ENCODE measurements at regions not wholly inside any gene's neighbourhood (a gene's known extent, or its start where the extent isn't known, plus 50 kb on each side); places are given as distances from the start of the nearest gene placed in this dataset.
"Not testable (repeated sequence)": the region's sequence is repeated elsewhere in the genome, so short reads cannot be mapped to it uniquely, and the experiment has no call there.

DNA sequence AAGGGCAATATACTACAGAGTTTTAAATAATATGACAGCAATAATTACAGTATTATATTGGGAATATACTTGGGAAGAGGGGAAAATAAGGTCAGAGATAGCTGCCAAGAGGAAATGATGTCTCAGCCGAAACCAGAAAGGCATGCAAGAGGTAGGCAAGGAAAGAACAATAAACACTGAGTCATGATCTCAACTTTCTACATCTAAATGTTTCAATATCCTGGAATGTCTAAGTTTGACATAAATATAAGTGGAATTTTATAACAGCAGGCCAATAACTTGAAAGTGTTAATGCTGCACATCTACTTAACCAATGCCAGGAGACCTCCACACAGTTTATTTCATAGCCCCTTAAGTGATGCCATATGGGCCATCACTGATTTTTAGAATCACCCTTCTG lies 99.8 kb upstream of the CPNE4 start:
- no peak for TF ChIP-seq MXI1 (conservative IDR thresholded peaks at IDR 0.05; ENCODE audit: poor library complexity, severe bottlenecking)
- TF ChIP-seq, protein P1, sequence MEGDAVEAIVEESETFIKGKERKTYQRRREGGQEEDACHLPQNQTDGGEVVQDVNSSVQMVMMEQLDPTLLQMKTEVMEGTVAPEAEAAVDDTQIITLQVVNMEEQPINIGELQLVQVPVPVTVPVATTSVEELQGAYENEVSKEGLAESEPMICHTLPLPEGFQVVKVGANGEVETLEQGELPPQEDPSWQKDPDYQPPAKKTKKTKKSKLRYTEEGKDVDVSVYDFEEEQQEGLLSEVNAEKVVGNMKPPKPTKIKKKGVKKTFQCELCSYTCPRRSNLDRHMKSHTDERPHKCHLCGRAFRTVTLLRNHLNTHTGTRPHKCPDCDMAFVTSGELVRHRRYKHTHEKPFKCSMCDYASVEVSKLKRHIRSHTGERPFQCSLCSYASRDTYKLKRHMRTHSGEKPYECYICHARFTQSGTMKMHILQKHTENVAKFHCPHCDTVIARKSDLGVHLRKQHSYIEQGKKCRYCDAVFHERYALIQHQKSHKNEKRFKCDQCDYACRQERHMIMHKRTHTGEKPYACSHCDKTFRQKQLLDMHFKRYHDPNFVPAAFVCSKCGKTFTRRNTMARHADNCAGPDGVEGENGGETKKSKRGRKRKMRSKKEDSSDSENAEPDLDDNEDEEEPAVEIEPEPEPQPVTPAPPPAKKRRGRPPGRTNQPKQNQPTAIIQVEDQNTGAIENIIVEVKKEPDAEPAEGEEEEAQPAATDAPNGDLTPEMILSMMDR (IDR thresholded peaks at IDR 0.05; ENCODE audit: poor library complexity, severe bottlenecking) = no peak
- TF ChIP-seq SMC3 (conservative IDR thresholded peaks at IDR 0.05; ENCODE audit: poor library complexity) = no peak
- Histone ChIP-seq H3K9ac (ENCODE audit: low read length) (no peak overlapping the region), H2AFZ (ENCODE audit: low read depth, low read length) (no peak overlapping the region)

DNA sequence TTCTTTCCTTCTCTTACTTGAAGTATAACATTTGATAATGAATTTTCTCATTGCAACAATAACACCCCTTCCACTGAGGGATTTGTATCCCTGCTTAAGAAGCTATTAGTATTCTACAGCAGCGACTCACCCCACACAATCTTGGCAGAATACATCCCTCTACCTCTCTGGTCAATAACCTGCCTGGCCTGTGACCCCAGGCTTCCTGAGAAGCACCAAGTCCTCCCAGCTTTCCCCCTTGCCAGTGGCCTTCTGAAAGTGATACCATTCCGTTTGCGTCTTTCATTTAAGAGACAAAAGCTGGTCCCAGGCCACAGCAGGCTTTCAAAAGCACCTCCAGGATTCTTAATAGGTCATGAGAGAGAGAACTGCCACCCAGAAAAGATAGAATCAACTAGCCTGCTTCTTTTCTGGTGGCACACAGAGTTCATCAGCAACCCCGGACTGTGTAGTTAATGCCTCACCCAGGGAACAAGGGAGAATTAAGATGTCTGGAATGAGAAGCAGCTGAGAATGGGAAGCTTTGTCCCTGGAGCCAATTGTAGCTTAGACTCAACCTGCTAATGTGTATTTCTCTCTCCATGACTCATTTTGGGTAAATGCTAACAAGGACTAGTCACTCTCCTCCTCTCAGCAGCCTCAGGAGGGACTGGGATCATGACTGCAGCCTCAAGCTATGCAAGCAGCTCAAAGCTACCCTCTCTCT lies 101.0 kb upstream of the CPNE4 start:
- Histone ChIP-seq H3K4me2 (ENCODE audit: low read length) (no peak overlapping the region), H3K9me3 (ENCODE audit: low read length) (no peaks in the 10 kb centered on the region), H3K9ac (ENCODE audit: low read length) (no peak overlapping the region), H3K79me2 (replicated peaks; ENCODE audit: insufficient read depth, low read length) (no peaks in the 10 kb centered on the region), H3K27ac (ENCODE audit: low read length) (no peak overlapping the region), H4K20me1 (ENCODE audit: insufficient read depth) (no peaks in the 10 kb centered on the region), H3F3A (ENCODE audit: insufficient read depth, low read length, poor library complexity, severe bottlenecking) (no peaks in the 10 kb centered on the region), H3K9me2 (ENCODE audit: insufficient read depth, low read length) (no peaks in the 10 kb centered on the region), H2AFZ (ENCODE audit: low read depth, low read length) (no peak overlapping the region), H3K27me3 (ENCODE audit: insufficient read depth, low read depth, low read length) (no peaks in the 10 kb centered on the region), H3K4me3 (ENCODE audit: low read length) (no peak overlapping the region), H3K36me3 (ENCODE audit: insufficient read depth, low read length) (no peaks in the 10 kb centered on the region)
- no peak for TF ChIP-seq SMC3 (conservative IDR thresholded peaks at IDR 0.05; ENCODE audit: poor library complexity)

More for the DNA sequence above, 99.8 kb upstream of the CPNE4 start:
- Histone ChIP-seq H3K9me2 (ENCODE audit: insufficient read depth, low read length) (no peaks in the 10 kb centered on the region), H3K27ac (ENCODE audit: low read length) (no peak overlapping the region), H3K4me2 (ENCODE audit: low read length) (no peak overlapping the region), H3K79me2 (replicated peaks; ENCODE audit: insufficient read depth, low read length) (no peaks in the 10 kb centered on the region), H4K20me1 (ENCODE audit: insufficient read depth) (no peaks in the 10 kb centered on the region), H3K27me3 (ENCODE audit: insufficient read depth, low read depth, low read length) (no peaks in the 10 kb centered on the region), H3F3A (ENCODE audit: insufficient read depth, low read length, poor library complexity, severe bottlenecking) (no peaks in the 10 kb centered on the region), H3K36me3 (ENCODE audit: insufficient read depth, low read length) (no peaks in the 10 kb centered on the region), H3K9me3 (ENCODE audit: low read length) (no peaks in the 10 kb centered on the region), H3K4me3 (ENCODE audit: low read length) (no peak overlapping the region)

DNA sequence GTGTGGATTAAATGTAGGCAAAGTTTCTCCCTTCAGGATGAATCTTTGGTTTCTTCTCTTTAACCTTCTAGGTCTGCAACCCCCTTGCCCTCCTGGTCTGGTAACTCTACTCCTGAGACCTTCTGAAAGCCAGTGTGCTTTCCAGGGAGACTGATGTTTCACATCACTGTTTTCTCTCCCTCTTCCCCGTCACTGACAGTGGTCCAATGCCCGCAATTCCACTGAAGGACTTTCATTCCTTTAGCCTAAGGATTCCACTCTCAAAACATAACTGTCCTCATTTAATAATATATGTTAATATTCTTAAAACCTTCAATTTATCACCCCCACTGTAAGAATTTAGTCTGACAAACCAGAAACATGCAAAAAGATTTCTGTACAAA lies 101.5 kb upstream of the CPNE4 start:
- H2AFZ ChIP-seq (ENCODE audit: low read depth, low read length) = no peak overlapping the region
- no peaks in the 10 kb centered on the region for H3K9me3 ChIP-seq (ENCODE audit: low read length)
- H3K9me2 ChIP-seq (ENCODE audit: insufficient read depth, low read length) = no peaks in the 10 kb centered on the region

DNA sequence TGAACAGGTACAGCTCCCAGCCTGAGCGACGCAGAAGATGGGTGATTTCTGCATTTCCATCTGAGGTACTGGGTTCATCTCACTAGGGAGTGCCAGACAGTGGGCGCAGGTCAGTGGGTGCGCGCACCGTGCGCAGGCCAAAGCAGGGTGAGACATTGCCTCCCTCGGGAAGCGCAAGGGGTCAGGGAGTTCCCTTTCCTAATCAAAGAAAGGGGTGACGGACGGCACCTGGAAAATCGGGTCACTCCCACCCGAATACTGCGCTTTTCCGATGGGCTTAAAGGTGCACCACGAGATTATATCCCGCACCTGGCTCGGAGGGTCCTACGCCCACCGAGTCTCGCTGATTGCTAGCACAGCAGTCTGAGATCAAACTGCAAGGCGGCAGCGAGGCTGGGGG lies 102.1 kb upstream of the CPNE4 start:
- not testable (repeated sequence) for H3K79me2 ChIP-seq (replicated peaks; ENCODE audit: insufficient read depth, low read length); H3K9me2 ChIP-seq (ENCODE audit: insufficient read depth, low read length); H3K4me2 ChIP-seq (ENCODE audit: low read length); H3K4me3 ChIP-seq (ENCODE audit: low read length); H4K20me1 ChIP-seq (ENCODE audit: insufficient read depth); H3K9ac ChIP-seq (ENCODE audit: low read length); H3K9me3 ChIP-seq (ENCODE audit: low read length); H3K27me3 ChIP-seq (ENCODE audit: insufficient read depth, low read depth, low read length); H3F3A ChIP-seq (ENCODE audit: insufficient read depth, low read length, poor library complexity, severe bottlenecking); H3K36me3 ChIP-seq (ENCODE audit: insufficient read depth, low read length); H2AFZ ChIP-seq (ENCODE audit: low read depth, low read length); H3K27ac ChIP-seq (ENCODE audit: low read length)

More for the DNA sequence above, 101.5 kb upstream of the CPNE4 start:
- H3K79me2 ChIP-seq (replicated peaks; ENCODE audit: insufficient read depth, low read length) = no peaks in the 10 kb centered on the region
- H3F3A ChIP-seq (ENCODE audit: insufficient read depth, low read length, poor library complexity, severe bottlenecking) = no peaks in the 10 kb centered on the region
- no peaks in the 10 kb centered on the region for H3K36me3 ChIP-seq (ENCODE audit: insufficient read depth, low read length)
- no peaks in the 10 kb centered on the region for H3K27me3 ChIP-seq (ENCODE audit: insufficient read depth, low read depth, low read length)
- no peak overlapping the region for H3K9ac ChIP-seq (ENCODE audit: low read length)
- H3K27ac ChIP-seq (ENCODE audit: low read length) = no peak overlapping the region
- no peak for TF ChIP-seq POLR2AphosphoS5 (IDR thresholded peaks at IDR 0.05)
- no peak for TF ChIP-seq SMC3 (conservative IDR thresholded peaks at IDR 0.05; ENCODE audit: poor library complexity)
- no peak for TF ChIP-seq RAD21 (conservative IDR thresholded peaks at IDR 0.05)
- no peak for TF ChIP-seq TAF1 (IDR thresholded peaks at IDR 0.05; ENCODE audit: low read depth)
- TF ChIP-seq, protein P1 (IDR thresholded peaks at IDR 0.05; ENCODE audit: poor library complexity, severe bottlenecking) = no peak
- TF ChIP-seq, protein P2, sequence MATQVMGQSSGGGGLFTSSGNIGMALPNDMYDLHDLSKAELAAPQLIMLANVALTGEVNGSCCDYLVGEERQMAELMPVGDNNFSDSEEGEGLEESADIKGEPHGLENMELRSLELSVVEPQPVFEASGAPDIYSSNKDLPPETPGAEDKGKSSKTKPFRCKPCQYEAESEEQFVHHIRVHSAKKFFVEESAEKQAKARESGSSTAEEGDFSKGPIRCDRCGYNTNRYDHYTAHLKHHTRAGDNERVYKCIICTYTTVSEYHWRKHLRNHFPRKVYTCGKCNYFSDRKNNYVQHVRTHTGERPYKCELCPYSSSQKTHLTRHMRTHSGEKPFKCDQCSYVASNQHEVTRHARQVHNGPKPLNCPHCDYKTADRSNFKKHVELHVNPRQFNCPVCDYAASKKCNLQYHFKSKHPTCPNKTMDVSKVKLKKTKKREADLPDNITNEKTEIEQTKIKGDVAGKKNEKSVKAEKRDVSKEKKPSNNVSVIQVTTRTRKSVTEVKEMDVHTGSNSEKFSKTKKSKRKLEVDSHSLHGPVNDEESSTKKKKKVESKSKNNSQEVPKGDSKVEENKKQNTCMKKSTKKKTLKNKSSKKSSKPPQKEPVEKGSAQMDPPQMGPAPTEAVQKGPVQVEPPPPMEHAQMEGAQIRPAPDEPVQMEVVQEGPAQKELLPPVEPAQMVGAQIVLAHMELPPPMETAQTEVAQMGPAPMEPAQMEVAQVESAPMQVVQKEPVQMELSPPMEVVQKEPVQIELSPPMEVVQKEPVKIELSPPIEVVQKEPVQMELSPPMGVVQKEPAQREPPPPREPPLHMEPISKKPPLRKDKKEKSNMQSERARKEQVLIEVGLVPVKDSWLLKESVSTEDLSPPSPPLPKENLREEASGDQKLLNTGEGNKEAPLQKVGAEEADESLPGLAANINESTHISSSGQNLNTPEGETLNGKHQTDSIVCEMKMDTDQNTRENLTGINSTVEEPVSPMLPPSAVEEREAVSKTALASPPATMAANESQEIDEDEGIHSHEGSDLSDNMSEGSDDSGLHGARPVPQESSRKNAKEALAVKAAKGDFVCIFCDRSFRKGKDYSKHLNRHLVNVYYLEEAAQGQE (IDR thresholded peaks at IDR 0.05; ENCODE audit: borderline replicate concordance) = no peak
- TF ChIP-seq MXI1 (conservative IDR thresholded peaks at IDR 0.05; ENCODE audit: poor library complexity, severe bottlenecking) = no peak
- H3K4me3 ChIP-seq (ENCODE audit: low read length) = no peak overlapping the region
- H4K20me1 ChIP-seq (ENCODE audit: insufficient read depth) = no peaks in the 10 kb centered on the region
- H3K4me2 ChIP-seq (ENCODE audit: low read length) = no peak overlapping the region

Measured in neural cell (in vitro differentiated cells).